Progenitor cell of endocrine pancreas (in vitro differentiated cells): ENCODE measurements at regions not wholly inside any gene's neighbourhood (a gene's known extent, or its start where the extent isn't known, plus 50 kb on each side); places are given as distances from the start of the nearest gene placed in this dataset.

Experiments
- DNase-seq: peaks from one replicate; pipeline ENCODE4 v3.0.0; 2021; ENCODE audit warnings: low spot score; ENCODE audit not compliant: unreplicated experiment
- H3K27ac Mint-ChIP-seq: 2 replicates; pipeline ENCODE4 v1.8.0; 2021; ENCODE audit warnings: mild to moderate bottlenecking, moderate library complexity, mixed read lengths
- H3K27me3 Mint-ChIP-seq: 2 replicates; pipeline ENCODE4 v1.8.0; 2021; ENCODE audit warnings: mixed read lengths
- H3K36me3 Mint-ChIP-seq: 2 replicates; pipeline ENCODE4 v1.8.0; 2022; ENCODE audit warnings: mixed read lengths; ENCODE audit not compliant: insufficient read depth
- H3K4me1 Mint-ChIP-seq: 2 replicates; pipeline ENCODE4 v1.8.0; 2021; ENCODE audit warnings: low read depth, mixed read lengths
- H3K4me3 Mint-ChIP-seq: 2 replicates; pipeline ENCODE4 v1.8.0; 2021; ENCODE audit warnings: low read depth, mild to moderate bottlenecking, moderate library complexity, mixed read lengths
- H3K9me3 Mint-ChIP-seq: 2 replicates; pipeline ENCODE4 v1.8.0; 2021; ENCODE audit warnings: low read depth, mixed read lengths
- TF ChIP-seq, protein P1 (sequence below): fragments of 200-600 bp; sonication (generic); IDR thresholded peaks from one replicate; pipeline ENCODE4 v1.5.0; 2021; ENCODE audit warnings: antibody characterized with exemption, mild to moderate bottlenecking; ENCODE audit not compliant: unreplicated experiment

DNA sequence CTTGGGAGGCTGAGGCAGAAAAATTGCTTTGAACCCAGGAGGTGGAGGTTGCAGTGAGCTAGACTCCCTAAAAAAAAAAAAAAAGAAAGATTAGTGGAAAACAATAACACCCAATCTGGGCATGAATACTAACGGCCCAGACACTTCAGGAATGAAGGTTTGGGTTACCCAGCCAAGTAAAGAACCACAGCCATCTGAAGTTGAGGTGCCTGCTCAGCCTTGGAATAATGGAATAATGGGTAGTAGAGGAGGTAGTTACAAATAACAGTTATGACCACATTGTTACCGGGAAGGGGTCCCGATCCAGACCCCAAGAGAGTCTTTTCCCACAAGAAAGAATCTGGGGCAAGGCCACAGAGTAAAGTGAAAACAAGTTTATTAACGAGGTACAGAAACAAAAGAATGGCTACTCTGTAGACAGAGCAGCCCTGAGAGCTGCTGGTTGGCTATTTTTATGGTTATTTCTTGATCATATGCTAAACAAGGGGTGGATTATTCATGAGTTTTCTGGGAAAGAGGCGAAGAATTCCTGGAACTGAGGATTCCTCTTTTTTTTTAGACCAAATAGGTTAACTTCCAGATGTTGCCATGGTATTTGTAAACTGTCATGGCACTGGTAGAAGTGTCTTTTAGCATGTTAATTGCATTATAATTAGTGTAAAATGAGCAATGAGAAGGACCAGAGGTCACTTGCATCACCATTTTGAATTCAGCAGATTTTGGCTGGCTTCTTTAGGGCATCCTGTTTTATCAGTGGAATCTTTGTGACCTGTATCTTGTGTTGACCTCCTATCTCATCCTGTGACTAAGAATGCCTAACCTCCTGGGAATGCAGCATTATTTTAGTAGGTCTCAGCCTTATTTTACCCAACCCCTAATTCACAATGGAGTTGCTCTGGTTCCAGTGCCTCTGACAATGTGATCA lies 96.2 kb upstream of the HAAO start:
- TF ChIP-seq, protein P1, sequence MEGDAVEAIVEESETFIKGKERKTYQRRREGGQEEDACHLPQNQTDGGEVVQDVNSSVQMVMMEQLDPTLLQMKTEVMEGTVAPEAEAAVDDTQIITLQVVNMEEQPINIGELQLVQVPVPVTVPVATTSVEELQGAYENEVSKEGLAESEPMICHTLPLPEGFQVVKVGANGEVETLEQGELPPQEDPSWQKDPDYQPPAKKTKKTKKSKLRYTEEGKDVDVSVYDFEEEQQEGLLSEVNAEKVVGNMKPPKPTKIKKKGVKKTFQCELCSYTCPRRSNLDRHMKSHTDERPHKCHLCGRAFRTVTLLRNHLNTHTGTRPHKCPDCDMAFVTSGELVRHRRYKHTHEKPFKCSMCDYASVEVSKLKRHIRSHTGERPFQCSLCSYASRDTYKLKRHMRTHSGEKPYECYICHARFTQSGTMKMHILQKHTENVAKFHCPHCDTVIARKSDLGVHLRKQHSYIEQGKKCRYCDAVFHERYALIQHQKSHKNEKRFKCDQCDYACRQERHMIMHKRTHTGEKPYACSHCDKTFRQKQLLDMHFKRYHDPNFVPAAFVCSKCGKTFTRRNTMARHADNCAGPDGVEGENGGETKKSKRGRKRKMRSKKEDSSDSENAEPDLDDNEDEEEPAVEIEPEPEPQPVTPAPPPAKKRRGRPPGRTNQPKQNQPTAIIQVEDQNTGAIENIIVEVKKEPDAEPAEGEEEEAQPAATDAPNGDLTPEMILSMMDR = no peak
- peaks cover 20% of the 10 kb centered on the region for H3K9me3 Mint-ChIP-seq
- no peaks in the 10 kb centered on the region for H3K36me3 Mint-ChIP-seq
- H3K4me3 Mint-ChIP-seq = no peak overlapping the region
- DNase-seq = no peak
- H3K27me3 Mint-ChIP-seq = no peaks in the 10 kb centered on the region
- H3K4me1 Mint-ChIP-seq = no peaks in the 10 kb centered on the region
- H3K27ac Mint-ChIP-seq = no peak overlapping the region

DNA sequence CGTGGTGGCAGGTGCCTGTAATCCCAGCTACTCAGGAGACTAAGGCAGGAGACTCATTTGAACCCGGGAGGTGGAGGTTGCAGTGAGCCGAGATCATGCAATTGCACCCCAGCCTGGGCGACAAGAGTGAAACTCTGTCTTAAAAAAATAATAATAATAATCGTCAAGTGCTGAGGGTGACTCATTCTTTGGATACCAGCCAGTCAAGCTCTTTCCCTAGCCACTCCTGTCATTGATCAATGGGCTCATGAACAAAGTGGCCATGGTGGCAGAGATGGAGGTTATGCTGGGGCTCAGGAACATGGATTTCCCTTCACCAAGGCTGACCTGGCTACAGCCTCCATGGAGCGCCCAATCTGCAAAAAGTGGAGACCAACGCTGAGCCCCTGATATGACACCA lies 94.5 kb upstream of the HAAO start:
- no peaks in the 10 kb centered on the region for H3K36me3 Mint-ChIP-seq
- H3K9me3 Mint-ChIP-seq = peaks cover 20% of the 10 kb centered on the region
- TF ChIP-seq, protein P1 = no peak
- no peak overlapping the region for H3K27ac Mint-ChIP-seq
- H3K4me1 Mint-ChIP-seq = peaks cover under 1% of the 10 kb centered on the region
- no peaks in the 10 kb centered on the region for H3K27me3 Mint-ChIP-seq
- DNase-seq = no peak
- H3K4me3 Mint-ChIP-seq = no peak overlapping the region

DNA sequence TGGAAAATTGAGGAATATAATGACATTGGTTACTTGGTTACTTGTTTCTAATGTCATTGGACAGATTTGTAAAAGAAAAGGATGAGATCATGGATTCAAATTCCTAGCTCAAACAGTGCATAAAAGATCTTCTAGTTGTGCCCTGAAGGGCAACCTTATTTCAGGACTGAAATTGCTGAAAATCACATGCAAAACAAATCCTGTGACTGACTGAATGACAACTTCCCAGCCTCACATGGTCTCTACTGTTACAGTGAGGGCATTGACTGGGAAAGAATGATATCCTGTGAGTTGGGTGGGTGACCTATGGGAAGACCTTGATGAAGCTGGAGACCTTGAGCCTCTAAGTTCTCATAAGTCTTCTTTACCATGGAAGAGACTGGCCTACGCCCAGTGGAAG lies 90.4 kb upstream of the HAAO start:
- DNase-seq = no peak
- TF ChIP-seq, protein P1 = no peak
- H3K4me3 Mint-ChIP-seq = no peak overlapping the region
- no peaks in the 10 kb centered on the region for H3K36me3 Mint-ChIP-seq
- peaks cover 5% of the 10 kb centered on the region for H3K9me3 Mint-ChIP-seq
- no peak overlapping the region for H3K27ac Mint-ChIP-seq
- no peaks in the 10 kb centered on the region for H3K27me3 Mint-ChIP-seq
- H3K4me1 Mint-ChIP-seq = peaks cover 4% of the 10 kb centered on the region

DNA sequence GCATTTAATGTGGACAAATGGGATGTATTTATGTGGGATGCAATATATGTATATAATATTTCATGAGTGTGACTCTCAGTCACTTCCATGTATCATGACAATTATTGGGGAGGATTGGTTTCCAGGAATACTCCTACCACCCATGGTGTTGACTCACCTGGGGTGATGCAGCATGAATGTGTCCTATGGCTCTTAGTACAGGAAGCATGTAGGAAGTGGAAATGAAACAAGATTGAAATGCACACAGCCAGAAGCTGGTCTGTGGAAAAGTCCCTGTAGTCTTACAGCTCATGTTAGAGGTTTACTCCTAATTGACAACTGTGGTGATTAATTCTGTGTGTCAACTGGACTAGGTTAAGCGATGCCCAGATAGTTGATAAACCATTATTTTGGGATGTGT lies 89.3 kb upstream of the HAAO start:
- Mint-ChIP-seq H3K9me3 (peaks cover 2% of the 10 kb centered on the region), H3K4me1 (peaks cover 4% of the 10 kb centered on the region), H3K27me3 (no peaks in the 10 kb centered on the region), H3K27ac (no peak overlapping the region), H3K36me3 (no peaks in the 10 kb centered on the region), H3K4me3 (no peak overlapping the region)
- TF ChIP-seq, protein P1 = no peak
- DNase-seq = no peak

DNA sequence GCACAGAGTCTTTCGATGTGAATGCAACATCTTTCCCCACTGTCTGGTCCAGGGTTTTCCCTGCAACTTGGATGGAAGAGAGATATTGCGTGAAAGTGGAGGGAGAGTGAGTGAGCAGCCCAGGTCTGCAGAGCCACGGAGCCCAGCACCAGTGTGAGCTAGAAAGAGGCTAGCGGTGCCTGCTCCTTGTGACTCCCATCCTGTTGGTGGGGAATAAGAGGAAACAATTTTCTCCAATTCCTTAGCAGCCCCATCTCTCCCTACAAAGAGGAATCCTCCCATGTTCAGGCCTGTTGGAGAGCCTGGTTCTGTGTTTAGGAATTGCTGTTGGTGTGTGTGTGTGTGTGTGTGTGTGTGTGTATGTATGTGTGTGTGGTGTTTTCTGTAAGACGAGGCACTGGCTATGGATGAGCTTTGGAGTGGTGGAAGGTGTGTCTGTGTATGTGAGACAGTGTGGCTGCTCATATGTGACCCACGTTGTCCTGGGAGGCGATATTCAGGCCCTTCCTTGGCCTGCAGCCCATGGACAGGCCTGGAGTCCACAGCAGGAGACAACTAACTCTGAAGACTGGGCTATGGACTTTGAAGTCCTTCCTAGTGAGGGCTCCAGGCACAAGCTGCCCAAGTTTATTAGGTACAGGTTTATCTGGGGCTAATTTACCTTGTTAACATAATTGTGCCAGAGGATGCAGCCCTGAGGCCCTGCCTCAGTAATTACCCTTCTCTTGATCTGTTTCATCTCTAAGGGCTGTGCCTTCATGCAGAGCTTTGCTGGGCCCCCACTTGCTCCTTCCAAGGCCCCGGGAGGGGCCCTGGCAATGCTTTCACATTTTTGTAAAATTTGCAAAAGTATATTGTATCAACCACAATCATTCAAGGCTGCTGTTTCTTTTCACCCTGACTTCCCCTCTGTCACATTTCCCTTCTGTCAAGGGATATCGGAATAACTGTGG lies 88.6 kb upstream of the HAAO start:
- Mint-ChIP-seq H3K36me3 (no peaks in the 10 kb centered on the region), H3K27ac (no peak overlapping the region), H3K4me1 (peaks cover 4% of the 10 kb centered on the region), H3K9me3 (peaks cover 2% of the 10 kb centered on the region), H3K27me3 (no peaks in the 10 kb centered on the region), H3K4me3 (no peak overlapping the region)
- no peak for DNase-seq
- TF ChIP-seq, protein P1 = no peak
